ENCODE measurements at regions not wholly inside any gene's neighbourhood (a gene's known extent, or its start where the extent isn't known, plus 50 kb on each side); places are given as distances from the start of the nearest gene placed in this dataset.

GRCh38 chr4:130349745-130350144 lies 1253.8 kb downstream of the C4orf33 start:
- Histone ChIP-seq H3K27me3 (ENCODE audit: control insufficient read depth in 2 of 2, insufficient read depth in 2 of 2, low read length in 2 of 2) (no peaks in the 10 kb centered on the region), H3K27ac (ENCODE audit: extremely low read depth, low read depth, low read length) (no peak overlapping the region), H3K4me1 (replicated peaks in 1 of 2; ENCODE audit: control insufficient read depth in 2 of 2, insufficient read depth in 2 of 2, low read length in 2 of 2) (no peaks in the 10 kb centered on the region), H3K4me3 (no peak overlapping the region), H3K4me2 (ENCODE audit: insufficient read depth, low read length) (no peak overlapping the region), H3K9me1 (ENCODE audit: control insufficient read depth, insufficient read depth, low read length) (no peaks in the 10 kb centered on the region), H4K20me1 (replicated peaks; ENCODE audit: control insufficient read depth, insufficient read depth, low read length) (no peaks in the 10 kb centered on the region), H3K36me3 (ENCODE audit: control insufficient read depth, insufficient read depth, low read length) (no peaks in the 10 kb centered on the region), H2AFZ (ENCODE audit: low read depth, low read length) (no peak overlapping the region), H3K79me2 (ENCODE audit: control insufficient read depth, insufficient read depth, low read length) (no peaks in the 10 kb centered on the region), H3K9ac (ENCODE audit: insufficient read depth in 1 of 2, low read depth in 2 of 2, low read length in 2 of 2) (no peak overlapping the region), H3K9me3 (replicated peaks; ENCODE audit: control insufficient read depth, insufficient read depth, low read depth, low read length) (no peaks in the 10 kb centered on the region)
- in situ Hi-C loops (cut with MboI) (no loop called here), intact Hi-C loops (cut with micrococcal nuclease) (no loop called here)
- CTCF ChIA-PET (ENCODE audit: low intra/inter-chr PET ratio) = no interaction called here
- no peak for ATAC-seq
- no TSS peak for BruUV-seq (replicated peaks)
- DNase-seq (ENCODE audit: extremely low read depth in 1 of 4, low spot score in 3 of 4) = no peak
- POLR2A ChIA-PET = no interaction called here
- FAIRE-seq = no peak
- 2% methylated on average over 6 of the region's 7 CpGs for WGBS (ENCODE audit: insufficient coverage, low coverage, missing lambda C conversion rate)
- TF ChIP-seq STAT5B (CRISPR knock-in tag; IDR thresholded peaks at IDR 0.05) = no peak
- no peak for TF ChIP-seq EP400 (IDR thresholded peaks at IDR 0.05)
- TF ChIP-seq, protein P1, sequence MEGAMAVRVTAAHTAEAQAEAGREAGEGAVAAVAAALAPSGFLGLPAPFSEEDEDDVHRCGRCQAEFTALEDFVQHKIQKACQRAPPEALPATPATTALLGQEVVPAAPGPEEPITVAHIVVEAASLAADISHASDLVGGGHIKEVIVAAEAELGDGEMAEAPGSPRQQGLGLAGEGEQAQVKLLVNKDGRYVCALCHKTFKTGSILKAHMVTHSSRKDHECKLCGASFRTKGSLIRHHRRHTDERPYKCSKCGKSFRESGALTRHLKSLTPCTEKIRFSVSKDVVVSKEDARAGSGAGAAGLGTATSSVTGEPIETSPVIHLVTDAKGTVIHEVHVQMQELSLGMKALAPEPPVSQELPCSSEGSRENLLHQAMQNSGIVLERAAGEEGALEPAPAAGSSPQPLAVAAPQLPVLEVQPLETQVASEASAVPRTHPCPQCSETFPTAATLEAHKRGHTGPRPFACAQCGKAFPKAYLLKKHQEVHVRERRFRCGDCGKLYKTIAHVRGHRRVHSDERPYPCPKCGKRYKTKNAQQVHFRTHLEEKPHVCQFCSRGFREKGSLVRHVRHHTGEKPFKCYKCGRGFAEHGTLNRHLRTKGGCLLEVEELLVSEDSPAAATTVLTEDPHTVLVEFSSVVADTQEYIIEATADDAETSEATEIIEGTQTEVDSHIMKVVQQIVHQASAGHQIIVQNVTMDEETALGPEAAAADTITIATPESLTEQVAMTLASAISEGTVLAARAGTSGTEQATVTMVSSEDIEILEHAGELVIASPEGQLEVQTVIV (CRISPR knock-in tag; IDR thresholded peaks at IDR 0.05; ENCODE audit: borderline replicate concordance) = no peak
- TF ChIP-seq ESRRB (CRISPR knock-in tag; IDR thresholded peaks at IDR 0.05; ENCODE audit: borderline replicate concordance) = no peak
- TF ChIP-seq CBX2 (IDR thresholded peaks at IDR 0.05; ENCODE audit: insufficient read depth, low read length, poor library complexity, severe bottlenecking) = no peak
- TF ChIP-seq PML (IDR thresholded peaks at IDR 0.05; ENCODE audit: low read length) = no peak
- TF ChIP-seq ZBTB33 (CRISPR knock-in tag; IDR thresholded peaks at IDR 0.05) = no peak
- no peak for TF ChIP-seq BRF2 (IDR thresholded peaks at IDR 0.05; ENCODE audit: borderline replicate concordance, insufficient read depth, insufficient read length)
- no peak for TF ChIP-seq GTF3C2 (IDR thresholded peaks at IDR 0.05; ENCODE audit: borderline replicate concordance, extremely low read depth, insufficient read length)
- TF ChIP-seq RBM15 (IDR thresholded peaks at IDR 0.05; ENCODE audit: insufficient read depth, low read length) = no peak
- no peak for TF ChIP-seq MAFG (tag; conservative IDR thresholded peaks at IDR 0.05)
